Smooth muscle cell (in vitro differentiated cells): ENCODE measurements at regions not wholly inside any gene's neighbourhood (a gene's known extent, or its start where the extent isn't known, plus 50 kb on each side); places are given as distances from the start of the nearest gene placed in this dataset.

Experiments
- DNase-seq: peaks from one replicate; lab custom pipeline; 2025; ENCODE audit not compliant: unreplicated experiment; lab: John Stamatoyannopoulos, UW
- H2AFZ ChIP-seq: fragments of 200-600 bp; sonication (generic); 2 replicates; pipeline ENCODE4 v1.6.0; 2016; ENCODE audit warnings: antibody characterized with exemption, low read depth, mild to moderate bottlenecking
- H3F3A ChIP-seq: fragments of 200-600 bp; sonication (generic); 2 replicates; pipeline ENCODE4 v1.6.0; 2017; ENCODE audit warnings: antibody characterized with exemption, low read depth
- H3K27ac ChIP-seq: fragments of 200-600 bp; sonication (generic); 2 replicates; pipeline ENCODE4 v1.5.1; 2016; ENCODE audit warnings: low read depth, mild to moderate bottlenecking
- H3K27me3 ChIP-seq: fragments of 200-600 bp; sonication (generic); 2 replicates; pipeline ENCODE4 v1.6.1; 2016; ENCODE audit warnings: low read depth, mild to moderate bottlenecking
- H3K36me3 ChIP-seq: fragments of 200-600 bp; sonication (generic); 2 replicates; pipeline ENCODE4 v1.5.1; 2016; ENCODE audit warnings: low read depth
- H3K4me1 ChIP-seq: fragments of 200-600 bp; sonication (generic); 2 replicates; pipeline ENCODE4 v1.5.1; 2016; ENCODE audit warnings: low read depth
- H3K4me2 ChIP-seq: fragments of 200-600 bp; sonication (generic); 2 replicates; pipeline ENCODE4 v1.6.0; 2016; ENCODE audit warnings: mild to moderate bottlenecking
- H3K4me3 ChIP-seq: fragments of 200-600 bp; sonication (generic); 2 replicates; pipeline ENCODE4 v1.5.1; 2016; ENCODE audit warnings: mild to moderate bottlenecking
- H3K79me2 ChIP-seq: fragments of 200-600 bp; sonication (generic); 2 replicates; pipeline ENCODE4 v1.6.0; 2016; ENCODE audit warnings: low read depth, mild to moderate bottlenecking
- H3K9ac ChIP-seq: fragments of 200-600 bp; sonication (generic); 2 replicates; pipeline ENCODE4 v1.6.0; 2016; ENCODE audit warnings: low read depth
- H3K9me3 ChIP-seq: fragments of 200-600 bp; sonication (generic); replicated peaks from 2 replicates; pipeline ENCODE4 v1.5.1; 2016; ENCODE audit warnings: low read depth
- H4K20me1 ChIP-seq: fragments of 200-600 bp; sonication (generic); 2 replicates; pipeline ENCODE4 v1.6.0; 2016; ENCODE audit warnings: low read depth
- CTCF ChIP-seq: fragments of 200-600 bp; sonication (generic); IDR thresholded peaks from 2 replicates; pipeline ENCODE4 v1.5.1; 2017; ENCODE audit warnings: borderline replicate concordance, mild to moderate bottlenecking, antibody characterized with exemption; ENCODE audit not compliant: insufficient read depth, poor library complexity, severe bottlenecking
- WGBS: methylation state at CpG from one replicate; pipeline ENCODE4 v1.1.7; 2016; ENCODE audit warnings: low lambda C conversion rate; 5-methylcytosine and 5-hydroxymethylcytosine counted together

DNA sequence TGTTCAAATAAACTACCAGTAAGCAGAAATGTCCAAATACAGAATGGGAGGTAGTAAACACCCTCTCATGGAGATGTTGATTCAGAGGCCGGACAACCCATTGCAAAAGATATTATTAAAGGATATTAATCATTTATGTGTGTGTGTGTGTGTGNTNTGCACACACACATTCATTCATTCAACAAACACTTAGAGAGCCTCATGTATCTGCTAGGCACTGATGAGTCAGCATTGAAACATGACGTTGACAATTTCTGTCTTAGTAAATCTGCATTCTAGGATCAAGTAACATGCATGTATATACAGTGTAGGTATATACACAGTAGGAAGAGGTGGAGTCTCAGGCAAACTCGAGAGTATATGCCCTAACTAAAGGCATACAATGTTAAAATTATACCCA lies 187.0 kb downstream of the ZNF365 start:
- H4K20me1 ChIP-seq: no peaks in the 10 kb centered on the region
- peaks cover 71% of the 10 kb centered on the region for H3F3A ChIP-seq
- H2AFZ ChIP-seq: no peak overlapping the region
- peak overlapping the region; percentile 18 for H3K4me2 ChIP-seq
- no peak overlapping the region for H3K4me3 ChIP-seq
- peak overlapping the region; percentile 100 for H3K27ac ChIP-seq
- H3K36me3 ChIP-seq: no peaks in the 10 kb centered on the region
- no peak for DNase-seq
- TF ChIP-seq CTCF: no peak
- 71% methylated on average over 3 of the region's 3 CpGs for WGBS
- no peaks in the 10 kb centered on the region for H3K9me3 ChIP-seq
- peak overlapping the region; percentile 86 for H3K9ac ChIP-seq
- H3K4me1 ChIP-seq: peaks cover 25% of the 10 kb centered on the region
- H3K27me3 ChIP-seq: no peaks in the 10 kb centered on the region
- no peaks in the 10 kb centered on the region for H3K79me2 ChIP-seq

DNA sequence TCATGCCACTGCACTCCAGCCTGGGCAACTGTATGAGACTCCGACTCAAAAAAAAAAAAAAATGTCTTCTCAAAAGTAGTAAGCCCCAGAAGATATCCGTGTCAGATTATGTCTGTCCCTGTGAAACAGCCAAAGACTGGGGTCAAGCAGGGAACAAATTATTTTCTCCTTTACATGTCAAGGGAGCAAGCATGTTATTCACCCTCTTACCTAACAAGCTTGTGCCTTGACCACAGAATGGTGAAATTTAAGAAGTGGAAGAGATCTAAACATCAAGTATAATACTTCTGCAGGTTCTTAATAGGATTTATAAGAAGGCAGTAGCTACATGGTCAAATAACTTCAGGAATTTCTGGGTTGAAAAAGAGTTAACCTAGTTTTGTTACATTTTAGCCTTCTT lies 187.9 kb downstream of the ZNF365 start:
- peaks cover 71% of the 10 kb centered on the region for H3F3A ChIP-seq
- H4K20me1 ChIP-seq: no peaks in the 10 kb centered on the region
- H3K79me2 ChIP-seq: no peaks in the 10 kb centered on the region
- no peak for TF ChIP-seq CTCF
- DNase-seq: no peak
- peaks cover 25% of the 10 kb centered on the region for H3K4me1 ChIP-seq
- H3K27me3 ChIP-seq: no peaks in the 10 kb centered on the region
- H3K27ac ChIP-seq: peak overlapping the region; percentile 100
- no peaks in the 10 kb centered on the region for H3K9me3 ChIP-seq
- no peak overlapping the region for H3K9ac ChIP-seq
- H3K4me3 ChIP-seq: no peak overlapping the region
- H3K4me2 ChIP-seq: no peak overlapping the region
- no peaks in the 10 kb centered on the region for H3K36me3 ChIP-seq
- 84% methylated on average over 2 of the region's 2 CpGs for WGBS
- H2AFZ ChIP-seq: peak overlapping the region; percentile 3

- no peak overlapping the region for H3K4me3 ChIP-seq
- no peaks in the 10 kb centered on the region for H3K9me3 ChIP-seq
- peak overlapping the region; percentile 63 for H3K4me2 ChIP-seq
- H3F3A ChIP-seq: peaks cover 71% of the 10 kb centered on the region
- peak overlapping the region; percentile 100 for H3K27ac ChIP-seq
- H2AFZ ChIP-seq: peak overlapping the region; percentile 3
- no peaks in the 10 kb centered on the region for H4K20me1 ChIP-seq
- no peaks in the 10 kb centered on the region for H3K79me2 ChIP-seq
- no peak for DNase-seq
- TF ChIP-seq CTCF: no peak
- H3K36me3 ChIP-seq: no peaks in the 10 kb centered on the region
- H3K9ac ChIP-seq: peak overlapping the region; percentile 91
- H3K4me1 ChIP-seq: peaks cover 25% of the 10 kb centered on the region
- no peaks in the 10 kb centered on the region for H3K27me3 ChIP-seq
Measured at GRCh38 chr10:62562795-62563194, 188.6 kb downstream of the ZNF365 start.

- Histone ChIP-seq H3K79me2 (no peaks in the 10 kb centered on the region), H3K9ac (no peak overlapping the region), H3K9me3 (no peaks in the 10 kb centered on the region), H3K4me3 (no peak overlapping the region), H3K27ac (no peak overlapping the region), H2AFZ (no peak overlapping the region), H3F3A (peaks cover 8% of the 10 kb centered on the region), H3K4me2 (no peak overlapping the region), H3K36me3 (no peaks in the 10 kb centered on the region), H4K20me1 (no peaks in the 10 kb centered on the region), H3K4me1 (peaks cover 5% of the 10 kb centered on the region), H3K27me3 (no peaks in the 10 kb centered on the region)
- DNase-seq: no peak
- 91% methylated on average over 3 of the region's 3 CpGs for WGBS
- TF ChIP-seq CTCF: no peak
Measured at GRCh38 chr10:62573929-62574328, 199.8 kb downstream of the ZNF365 start.
